Vagina (tissue), 2 donors: ENCODE measurements at regions not wholly inside any gene's neighbourhood (a gene's known extent, or its start where the extent isn't known, plus 50 kb on each side); places are given as distances from the start of the nearest gene placed in this dataset.

ENCODE experiments used
- DNase-seq, 2 donors: peaks; one replicate each; pipeline ENCODE4 v3.0.0-alpha.2; 2017; ENCODE audit errors: extremely low spot score in 2 of 2
- H3K27ac ChIP-seq: fragments of 200-600 bp; sonication (generic); one replicate; pipeline ENCODE4 v1.5.1; 2019
- H3K27me3 ChIP-seq: fragments of 200-600 bp; sonication (generic); one replicate; pipeline ENCODE4 v1.5.1; 2019
- H3K36me3 ChIP-seq, 2 donors: fragments of 200-600 bp; sonication (generic); one replicate each; pipeline ENCODE4 v1.5.1; 2017 to 2019
- H3K4me1 ChIP-seq: fragments of 200-600 bp; sonication (generic); one replicate; pipeline ENCODE4 v1.5.1; 2019
- H3K4me3 ChIP-seq, 2 donors: fragments of 200-600 bp; sonication (generic); 1 replicate in 1 of 2; 2 replicates in 1 of 2; pipeline ENCODE4 v1.5.1; 2016 to 2019
- H3K9me3 ChIP-seq: fragments of 200-600 bp; sonication (generic); one replicate; pipeline ENCODE4 v1.5.1; 2019
- CTCF ChIP-seq, 3 experiments: fragments of 450-650 bp in 2 of 3; fragments of 200-600 bp in 1 of 3; sonication (generic) in 1 of 3; IDR thresholded peaks; one replicate each; pipeline ENCODE4 v1.5.1; 2017 to 2019; ENCODE audit warnings: antibody characterized with exemption in 3 of 3, mild to moderate bottlenecking in 2 of 3, moderate library complexity in 2 of 3
- POLR2A ChIP-seq, 2 donors: fragments of 450-650 bp; IDR thresholded peaks; one replicate each; pipeline ENCODE4 v1.6.1; 2017; ENCODE audit warnings: antibody characterized with exemption in 2 of 2, mild to moderate bottlenecking in 2 of 2, moderate library complexity in 2 of 2
- POLR2AphosphoS5 ChIP-seq, 2 donors: sonication (generic); formaldehyde crosslinking; IDR thresholded peaks; one replicate each; pipeline ENCODE4 v1.9.0; 2017; ENCODE audit warnings: antibody characterized with exemption in 2 of 2, mild to moderate bottlenecking in 2 of 2, low read depth in 1 of 2; ENCODE audit not compliant: insufficient read depth in 1 of 2
- intact Hi-C: fragments of 100-400 bp; cut with DNase I; formaldehyde crosslinking; loops from one replicate; pipeline ENCODE4 v1.15.1; 2023

GRCh38 chr10:78462176-78462575, 428.5 kb downstream of the RPS24 start:
- intact Hi-C loops = no loop called here
- H3K27me3 ChIP-seq = no peaks in the 10 kb centered on the region
- no peak for DNase-seq
- TF ChIP-seq CTCF (IDR thresholded peaks at IDR 0.05) (no peak), POLR2AphosphoS5 (IDR thresholded peaks at IDR 0.05; ENCODE audit: insufficient read depth in 1 of 2, low read depth in 1 of 2) (no peak), POLR2A (IDR thresholded peaks at IDR 0.05) (no peak)
- H3K36me3 ChIP-seq = no peaks in the 10 kb centered on the region
- H3K4me3 ChIP-seq = no peak overlapping the region
- H3K9me3 ChIP-seq = no peaks in the 10 kb centered on the region
- no peak overlapping the region for H3K27ac ChIP-seq
- no peaks in the 10 kb centered on the region for H3K4me1 ChIP-seq

DNA sequence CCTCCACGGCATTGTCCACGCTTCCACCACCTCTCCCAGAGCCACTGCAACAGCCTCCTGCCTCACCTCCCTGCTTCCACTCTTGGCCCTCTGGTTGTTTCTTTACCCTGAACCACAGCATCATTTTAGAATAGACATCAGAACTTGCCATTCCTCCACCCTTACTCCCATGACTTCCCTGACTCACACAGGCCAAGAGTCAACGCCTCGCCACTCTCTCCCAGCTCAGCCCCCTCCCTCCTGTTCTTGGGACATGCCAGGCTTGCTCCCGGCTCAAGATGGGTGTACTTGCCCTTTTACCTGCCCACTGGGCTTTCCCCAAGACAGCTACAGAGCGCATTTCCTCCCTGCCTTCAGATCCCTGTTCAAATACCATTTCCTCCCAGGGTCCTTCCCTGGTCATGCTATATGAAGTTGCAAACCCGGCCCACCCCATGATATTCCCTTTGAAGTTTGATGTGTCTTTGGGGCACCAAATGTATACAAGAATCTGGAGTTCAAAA, 429.1 kb downstream of the RPS24 start:
- Histone ChIP-seq H3K9me3 (no peaks in the 10 kb centered on the region), H3K4me3 (no peak overlapping the region), H3K36me3 (no peaks in the 10 kb centered on the region), H3K27ac (no peak overlapping the region), H3K4me1 (no peaks in the 10 kb centered on the region), H3K27me3 (no peaks in the 10 kb centered on the region)
- no peak for DNase-seq
- TF ChIP-seq POLR2A (IDR thresholded peaks at IDR 0.05) = no peak
- TF ChIP-seq POLR2AphosphoS5 (IDR thresholded peaks at IDR 0.05; ENCODE audit: insufficient read depth in 1 of 2, low read depth in 1 of 2) = no peak
- no peak for TF ChIP-seq CTCF (IDR thresholded peaks at IDR 0.05)
- intact Hi-C loops = no loop called here

DNA sequence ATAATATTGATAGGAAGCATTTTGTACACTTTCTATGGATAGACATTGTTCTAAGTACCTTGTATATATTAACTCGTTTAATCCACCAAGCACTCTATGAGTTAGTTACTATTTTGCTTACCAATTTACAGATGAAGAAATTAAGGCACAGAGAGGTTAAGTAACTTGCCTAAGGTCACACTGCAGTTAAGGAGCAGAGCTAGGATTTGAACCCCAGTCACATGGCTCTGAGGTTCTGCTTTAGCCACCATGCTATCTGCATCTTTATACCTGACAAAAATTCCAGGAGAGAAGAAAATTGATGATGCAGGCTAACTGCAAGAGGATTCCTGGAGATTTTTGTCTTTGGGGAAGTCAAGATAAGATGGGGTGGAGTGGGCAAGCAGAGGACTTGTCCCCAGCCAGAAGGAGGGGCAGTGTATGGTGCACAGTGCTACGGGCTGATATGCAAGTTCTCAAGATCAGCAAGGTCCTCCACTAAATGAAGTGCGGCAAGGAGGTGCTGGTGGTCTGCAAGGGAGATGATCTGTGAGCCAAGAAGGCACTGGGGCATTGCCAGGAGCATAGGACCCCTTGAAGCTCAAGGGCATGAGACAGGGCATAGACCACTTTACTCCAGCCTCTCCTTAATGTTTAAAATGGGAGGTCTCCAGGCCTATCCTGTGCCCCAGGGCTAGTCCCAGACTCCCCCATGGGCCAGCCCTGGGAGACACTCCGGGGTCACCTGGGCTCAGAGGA, 430.6 kb downstream of the RPS24 start:
- TF ChIP-seq POLR2AphosphoS5 (IDR thresholded peaks at IDR 0.05; ENCODE audit: insufficient read depth in 1 of 2, low read depth in 1 of 2) (no peak), POLR2A (IDR thresholded peaks at IDR 0.05) (no peak), CTCF (IDR thresholded peaks at IDR 0.05) (no peak)
- intact Hi-C loops = no loop called here
- DNase-seq = peak in 1 of 2 donors; percentile 70
- Histone ChIP-seq H3K4me3 (no peak overlapping the region), H3K36me3 (no peaks in the 10 kb centered on the region), H3K9me3 (no peaks in the 10 kb centered on the region), H3K27ac (no peak overlapping the region), H3K27me3 (no peaks in the 10 kb centered on the region), H3K4me1 (no peaks in the 10 kb centered on the region)

DNA sequence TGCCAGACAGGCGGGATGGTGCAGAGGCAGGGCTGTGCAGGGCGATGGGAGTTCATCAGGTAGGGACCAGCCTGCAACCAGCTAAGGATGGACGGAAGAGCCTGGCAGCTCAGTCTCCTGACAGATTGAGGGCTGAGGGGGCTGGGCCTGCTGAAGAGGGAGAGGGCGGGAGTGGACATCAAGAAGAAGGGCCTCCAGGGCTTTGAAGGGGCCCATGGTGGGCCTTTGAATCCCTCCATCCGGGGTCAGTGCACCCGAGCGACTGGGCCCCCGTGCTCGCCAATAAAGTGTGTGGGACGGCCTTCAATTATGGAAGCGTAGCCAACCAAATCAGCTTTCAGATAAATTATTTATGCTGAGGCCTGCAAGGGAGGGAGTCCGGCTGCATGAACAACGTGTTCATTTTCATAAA, 431.2 kb downstream of the RPS24 start:
- intact Hi-C loops = no loop called here
- Histone ChIP-seq H3K4me1 (no peaks in the 10 kb centered on the region), H3K4me3 (no peak overlapping the region), H3K9me3 (no peaks in the 10 kb centered on the region), H3K27me3 (no peaks in the 10 kb centered on the region), H3K27ac (no peak overlapping the region), H3K36me3 (no peaks in the 10 kb centered on the region)
- DNase-seq = peak in 1 of 2 donors; percentile 70
- TF ChIP-seq POLR2A (IDR thresholded peaks at IDR 0.05) (no peak), CTCF (IDR thresholded peaks at IDR 0.05) (no peak), POLR2AphosphoS5 (IDR thresholded peaks at IDR 0.05; ENCODE audit: insufficient read depth in 1 of 2, low read depth in 1 of 2) (no peak)

GRCh38 chr10:78465431-78465830, 431.8 kb downstream of the RPS24 start:
- Histone ChIP-seq H3K27me3 (no peaks in the 10 kb centered on the region), H3K4me3 (no peak overlapping the region), H3K27ac (no peak overlapping the region), H3K36me3 (no peaks in the 10 kb centered on the region), H3K9me3 (no peaks in the 10 kb centered on the region), H3K4me1 (no peaks in the 10 kb centered on the region)
- intact Hi-C loops = no loop called here
- no peak for TF ChIP-seq CTCF (IDR thresholded peaks at IDR 0.05)
- TF ChIP-seq POLR2A (IDR thresholded peaks at IDR 0.05) = no peak
- TF ChIP-seq POLR2AphosphoS5 (IDR thresholded peaks at IDR 0.05; ENCODE audit: insufficient read depth in 1 of 2, low read depth in 1 of 2) = no peak
- DNase-seq = peak; percentile 56 to 77
